ENCODE measurements at regions not wholly inside any gene's neighbourhood (a gene's known extent, or its start where the extent isn't known, plus 50 kb on each side); places are given as distances from the start of the nearest gene placed in this dataset.

- CTCF ChIA-PET, result no interaction called here
- POLR2A ChIA-PET, result no interaction called here
These were observed 171.4 kb downstream of the PTN start for GRCh38 chr7:137172105-137172590.

DNA sequence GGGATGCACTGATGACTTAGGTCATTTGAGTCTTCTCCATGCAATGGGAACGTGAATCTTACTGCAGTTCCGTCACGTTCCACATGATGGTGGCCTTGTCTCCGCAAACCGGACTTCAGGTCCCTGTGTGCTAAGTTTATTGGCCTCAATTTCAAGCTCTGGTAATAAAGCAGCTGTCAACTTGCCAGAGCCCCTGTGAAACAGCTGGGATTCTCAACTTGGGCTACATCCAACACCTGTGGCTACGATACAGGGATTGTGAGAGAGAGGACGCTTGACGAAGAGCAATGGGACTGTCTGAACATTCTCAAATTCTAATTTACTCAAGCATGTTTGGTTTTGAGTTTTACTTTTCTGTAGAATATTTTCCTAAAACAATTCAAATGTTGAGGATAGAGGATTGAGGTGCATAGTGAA is 174.2 kb downstream of the PTN start:
- CTCF ChIA-PET, result no interaction called here
- POLR2A ChIA-PET, result no interaction called here

DNA sequence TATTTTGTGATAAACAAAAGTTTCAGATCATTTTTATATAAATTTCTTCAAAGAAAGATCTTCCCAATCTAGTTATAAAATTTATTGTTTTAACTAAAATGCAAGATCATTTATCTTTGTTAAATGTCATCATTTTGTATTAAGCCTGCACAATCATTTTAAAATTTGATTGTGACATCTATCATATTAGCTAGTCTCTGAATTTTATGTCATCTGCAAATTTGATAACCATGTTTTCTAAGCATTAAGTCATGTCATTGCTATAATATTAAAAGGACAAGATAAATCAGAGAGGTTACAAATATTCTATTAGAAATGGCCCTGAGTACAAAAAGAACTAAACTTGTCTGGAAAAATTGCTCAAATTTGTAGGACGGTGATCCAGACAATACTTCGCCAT is 175.9 kb downstream of the PTN start:
- CTCF ChIA-PET, result no interaction called here
- POLR2A ChIA-PET, result no interaction called here

- POLR2A ChIA-PET, result no interaction called here
- CTCF ChIA-PET, result no interaction called here
These were observed 177.2 kb downstream of the PTN start for GRCh38 chr7:137166363-137166762.

GRCh38 chr7:137165786-137166185 is 177.7 kb downstream of the PTN start:
- CTCF ChIA-PET, result no interaction called here
- POLR2A ChIA-PET, result no interaction called here

GRCh38 chr7:137165241-137165640 is 178.3 kb downstream of the PTN start:
- ChIA-PET CTCF (no interaction called here), POLR2A (no interaction called here)

- ChIA-PET POLR2A (no interaction called here), CTCF (no interaction called here)
These were observed 179.3 kb downstream of the PTN start for GRCh38 chr7:137164251-137164650.

GRCh38 chr7:137160236-137160635 is 183.3 kb downstream of the PTN start:
- ChIA-PET CTCF (no interaction called here), POLR2A (no interaction called here)

- ChIA-PET POLR2A (no interaction called here), CTCF (no interaction called here)
These were observed 186.3 kb downstream of the PTN start for GRCh38 chr7:137157256-137157655.

GRCh38 chr7:137151690-137152052 is 191.9 kb downstream of the PTN start:
- POLR2A ChIA-PET, result no interaction called here

DNA sequence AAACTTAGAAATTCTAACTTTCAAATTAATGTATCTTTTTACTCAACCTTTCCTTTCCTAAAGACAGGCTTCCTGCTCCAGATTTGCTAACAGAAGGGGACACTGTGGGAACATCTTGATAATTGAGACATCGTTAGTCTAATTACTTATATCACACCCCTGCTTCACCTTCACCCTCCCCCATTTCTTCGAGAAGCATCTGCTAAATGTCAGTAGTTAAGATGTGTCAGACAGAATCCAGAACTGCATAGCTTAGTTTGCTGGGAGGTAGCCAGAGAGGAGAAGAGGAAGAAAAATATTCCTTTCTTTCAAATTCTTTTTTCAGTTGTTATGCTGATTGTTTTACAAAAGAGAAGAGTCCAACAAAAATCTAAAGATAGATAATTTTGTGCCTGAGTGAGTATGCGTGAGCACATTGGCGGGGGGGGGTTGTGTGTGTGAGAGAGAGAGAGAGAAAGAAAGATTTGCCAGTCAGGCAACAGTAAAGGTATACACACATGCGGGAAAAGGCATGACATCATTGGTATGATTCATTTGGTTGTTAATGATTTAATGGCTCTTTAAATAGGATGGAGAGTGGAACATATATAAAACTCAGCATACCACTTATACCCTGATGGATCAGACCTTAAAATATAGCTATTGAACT is 192.4 kb downstream of the PTN start:
- ChIA-PET CTCF (no interaction called here), POLR2A (no interaction called here)

More at GRCh38 chr7:137151690-137152052, 191.9 kb downstream of the PTN start:
- CTCF ChIA-PET, result no interaction called here

DNA sequence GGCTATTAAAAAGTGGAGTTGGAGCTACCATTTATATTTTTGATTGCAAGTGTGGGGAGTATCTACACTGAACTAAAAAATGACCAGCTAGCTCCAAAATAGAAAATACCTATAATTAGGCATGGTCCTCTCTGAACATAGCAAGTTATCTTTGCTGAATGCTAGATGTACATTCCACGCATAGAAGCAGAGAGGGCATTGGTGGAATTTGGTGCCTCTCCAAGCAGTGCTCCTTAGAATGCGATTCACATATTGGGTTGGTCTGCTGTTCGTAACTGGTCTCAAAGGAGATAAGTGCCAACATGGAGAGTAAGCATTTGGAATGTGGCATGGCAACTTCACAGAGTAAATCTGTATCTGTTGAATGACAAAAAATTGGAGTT is 196.2 kb downstream of the PTN start:
- CTCF ChIA-PET, result no interaction called here
- POLR2A ChIA-PET, result no interaction called here

DNA sequence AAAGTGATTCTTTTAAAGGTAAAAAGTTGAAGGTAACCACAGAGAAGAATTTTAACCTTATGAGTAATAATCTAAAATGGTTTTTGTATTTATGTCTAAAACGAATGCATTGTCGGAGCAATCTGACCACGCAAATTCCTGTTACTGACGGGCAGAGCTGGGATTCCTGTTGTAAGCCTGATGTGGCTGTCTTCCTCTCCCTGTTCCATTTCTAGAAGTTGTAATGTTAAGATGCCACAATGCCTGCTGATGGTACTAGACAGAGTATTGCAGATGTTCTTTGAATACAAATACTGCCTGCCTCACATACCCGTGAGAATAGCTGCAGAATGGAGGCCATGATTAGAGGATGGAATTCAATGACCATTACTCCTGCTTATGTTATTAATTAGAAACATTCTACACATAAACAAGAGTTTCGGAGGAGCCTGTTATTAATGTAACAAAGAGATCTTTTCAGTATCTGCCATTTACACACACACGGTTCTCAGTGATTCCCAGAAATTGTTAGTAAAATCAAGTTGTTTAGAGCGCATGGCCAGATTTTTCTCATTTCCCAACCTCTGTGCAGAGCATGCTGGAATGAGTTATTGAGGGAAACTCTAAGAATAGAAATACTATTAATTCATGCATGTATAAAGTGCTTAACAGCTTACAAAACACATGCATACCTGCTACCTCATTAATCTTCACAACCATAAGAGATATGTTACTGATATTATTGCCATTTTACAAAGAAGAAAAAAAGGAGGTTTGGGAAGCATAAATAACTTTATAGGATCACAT is 196.8 kb downstream of the PTN start:
- CTCF ChIA-PET, result no interaction called here
- POLR2A ChIA-PET, result no interaction called here

- ChIA-PET POLR2A (no interaction called here), CTCF (no interaction called here)
These were observed 197.5 kb downstream of the PTN start for GRCh38 chr7:137146012-137146455.

DNA sequence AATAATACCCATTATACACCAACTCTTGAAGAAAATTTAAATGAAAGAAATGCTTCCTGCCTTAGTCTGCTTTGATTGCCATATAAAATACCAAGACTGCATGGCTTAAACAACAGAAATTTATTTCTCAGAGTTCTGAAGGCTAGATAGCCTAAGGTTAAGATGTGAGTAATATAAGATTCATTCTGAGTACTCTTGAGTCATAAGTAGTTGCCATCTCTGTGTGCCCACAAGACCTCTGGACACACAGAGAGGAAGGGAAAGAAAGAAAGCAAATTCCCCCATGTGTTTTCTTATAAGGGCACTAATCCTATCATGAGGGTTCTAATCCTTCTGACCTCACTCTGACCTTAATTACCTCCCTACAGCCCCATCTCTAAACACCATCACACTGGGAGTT is 201.2 kb downstream of the PTN start:
- POLR2A ChIA-PET, result no interaction called here
- CTCF ChIA-PET, result no interaction called here

DNA sequence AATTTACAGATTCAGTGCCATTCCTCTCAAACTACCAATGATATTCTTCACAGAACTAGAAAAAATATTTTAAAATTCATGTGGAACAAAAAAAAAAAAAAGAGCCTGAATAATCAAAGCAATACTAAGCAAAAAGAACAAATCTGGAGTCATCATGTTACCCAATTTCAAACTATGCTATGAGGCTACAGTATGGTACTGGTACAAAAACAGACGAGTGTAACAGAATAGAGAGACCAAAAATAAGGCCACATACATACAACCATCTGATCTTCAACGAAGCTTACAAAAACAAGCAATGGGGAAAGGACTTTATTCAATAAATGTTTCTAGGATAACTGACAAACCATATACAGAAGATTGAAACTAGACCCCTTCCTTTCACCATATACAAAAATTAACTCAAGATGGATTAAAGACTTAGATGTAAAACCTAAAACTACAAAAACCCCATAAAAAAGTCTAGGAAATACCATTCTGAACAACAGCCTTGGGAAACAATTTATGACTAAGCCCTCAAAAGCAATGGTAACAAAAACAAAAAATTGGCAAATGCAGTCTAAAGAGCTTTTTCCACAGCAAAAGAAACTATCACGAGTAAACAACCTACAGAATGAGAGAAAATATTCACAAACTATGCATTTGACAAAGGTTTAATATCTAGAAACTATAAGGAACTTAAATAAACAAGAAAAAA is 207.7 kb downstream of the PTN start:
- CTCF ChIA-PET, result no interaction called here
- POLR2A ChIA-PET, result no interaction called here

- POLR2A ChIA-PET, result no interaction called here
- CTCF ChIA-PET, result interaction anchor here (1.2 kb wide), 1 partner anchor 9 kb away, joined by 3 read pairs; no protein-coding TSS in a partner anchor
These were observed 212.8 kb downstream of the PTN start for GRCh38 chr7:137130751-137131158.

GRCh38 chr7:137129025-137129424 is 214.5 kb downstream of the PTN start:
- CTCF ChIA-PET, result no interaction called here

GRCh38 chr7:137127806-137128205 is 215.7 kb downstream of the PTN start:
- ChIA-PET CTCF (no interaction called here), POLR2A (no interaction called here)

More at GRCh38 chr7:137129025-137129424, 214.5 kb downstream of the PTN start:
- POLR2A ChIA-PET, result no interaction called here

DNA sequence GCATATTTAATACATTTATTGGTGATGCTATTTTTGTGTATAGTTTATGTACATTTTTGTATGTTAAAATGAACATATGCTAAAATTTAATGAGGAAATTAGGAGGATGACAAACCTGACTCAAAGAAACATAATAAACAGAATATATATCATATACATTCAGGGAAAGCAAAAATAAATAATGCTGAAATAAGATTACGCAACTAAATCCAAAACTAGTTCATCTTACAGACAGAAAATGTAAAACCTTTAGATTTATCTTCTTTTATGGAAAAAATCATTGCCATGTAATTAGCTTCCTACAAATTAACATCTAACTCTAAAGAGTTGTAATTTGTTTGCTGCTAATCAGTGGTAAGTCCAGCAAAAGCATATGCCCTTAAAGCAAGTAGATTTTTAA is 216.5 kb downstream of the PTN start:
- POLR2A ChIA-PET, result no interaction called here
- CTCF ChIA-PET, result no interaction called here

DNA sequence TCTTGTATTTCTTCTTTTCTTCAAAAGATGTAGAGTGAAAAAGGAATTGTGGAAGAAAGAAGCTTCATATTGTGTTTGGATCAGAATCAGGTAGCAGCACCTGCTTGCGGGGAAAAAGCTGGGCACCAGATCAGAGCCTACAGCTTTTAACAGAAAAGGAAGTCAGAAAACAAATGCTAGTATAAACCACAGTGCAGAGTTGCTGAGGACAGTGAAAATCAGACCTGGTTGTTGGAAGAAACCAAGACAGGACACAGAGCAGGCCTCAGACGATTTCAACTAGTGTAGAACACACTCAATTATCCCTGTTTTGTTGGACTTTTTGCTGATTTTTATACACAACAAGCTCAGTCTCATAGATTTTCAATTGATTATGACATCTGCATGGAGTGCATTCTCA is 221.4 kb downstream of the PTN start:
- ChIA-PET POLR2A (no interaction called here), CTCF (interaction anchor here (1.4 kb wide), 1 partner anchor 9 kb away, joined by 3 read pairs; no protein-coding TSS in a partner anchor)

All from activated CD8-positive, alpha-beta memory T cell treated with anti-CD3 and anti-CD28 coated beads for 36 hours (primary cell).